RCC 7860 (cell line): ENCODE measurements at regions not wholly inside any gene's neighbourhood (a gene's known extent, or its start where the extent isn't known, plus 50 kb on each side); places are given as distances from the start of the nearest gene placed in this dataset.

Experiments
- DNase-seq: peaks from one replicate; pipeline ENCODE4 v3.0.0-alpha.2; 2015; ENCODE audit warnings: low spot score
- FAIRE-seq: peaks from 2 replicates; lab custom pipeline; 2012; peaks lifted over from hg19 to GRCh38; lab: Jason Lieb, UNC

DNA sequence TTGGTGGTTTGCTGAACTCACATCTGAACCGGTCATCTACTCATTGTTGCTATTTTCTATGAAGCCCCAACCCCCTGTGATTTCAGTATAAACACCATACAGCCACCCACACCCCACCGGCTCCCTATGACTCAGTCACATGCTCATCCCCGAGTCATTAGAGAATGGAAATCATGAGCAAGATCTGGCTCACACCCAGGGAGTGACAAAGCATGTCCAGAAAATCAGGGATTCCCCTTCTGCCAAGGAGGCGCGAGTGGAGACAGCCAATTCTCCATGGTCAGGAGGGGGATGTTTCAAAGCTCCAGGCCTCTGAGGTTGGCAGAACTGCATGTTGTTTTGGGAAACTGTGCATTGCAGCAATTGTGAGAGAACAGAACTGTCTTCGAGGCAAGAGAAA lies 657.5 kb upstream of the TBX3 start:
- FAIRE-seq (peak; percentile 95), DNase-seq (peak; percentile 95)

- FAIRE-seq: no peak
- no peak for DNase-seq
Measured at GRCh38 chr12:115338566-115339294, 654.8 kb upstream of the TBX3 start.

- peak; percentile 58 for FAIRE-seq
Measured at GRCh38 chr12:115337693-115338543, 653.9 kb upstream of the TBX3 start.

DNA sequence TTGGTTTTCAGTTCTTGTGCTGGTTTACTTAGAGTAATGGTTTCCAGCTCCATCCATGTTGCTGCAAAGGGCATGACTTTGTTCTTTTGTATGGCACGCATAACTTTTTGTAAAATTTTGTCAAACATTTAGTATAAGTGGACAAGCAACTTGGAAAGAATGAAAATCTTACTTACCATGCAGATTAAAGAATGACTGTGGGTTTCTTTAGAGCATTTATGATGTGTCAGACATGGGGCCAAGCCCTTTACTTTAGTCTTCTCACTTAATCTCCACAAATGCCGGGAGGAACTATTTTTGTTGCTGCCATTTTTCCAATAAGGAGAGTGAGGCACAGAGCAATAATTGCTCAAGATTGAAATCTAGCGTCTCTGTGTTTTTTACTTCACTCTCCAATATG lies 652.5 kb upstream of the TBX3 start:
- no peak for FAIRE-seq

More at GRCh38 chr12:115337693-115338543, 653.9 kb upstream of the TBX3 start:
- peak; percentile 68 for DNase-seq

DNA sequence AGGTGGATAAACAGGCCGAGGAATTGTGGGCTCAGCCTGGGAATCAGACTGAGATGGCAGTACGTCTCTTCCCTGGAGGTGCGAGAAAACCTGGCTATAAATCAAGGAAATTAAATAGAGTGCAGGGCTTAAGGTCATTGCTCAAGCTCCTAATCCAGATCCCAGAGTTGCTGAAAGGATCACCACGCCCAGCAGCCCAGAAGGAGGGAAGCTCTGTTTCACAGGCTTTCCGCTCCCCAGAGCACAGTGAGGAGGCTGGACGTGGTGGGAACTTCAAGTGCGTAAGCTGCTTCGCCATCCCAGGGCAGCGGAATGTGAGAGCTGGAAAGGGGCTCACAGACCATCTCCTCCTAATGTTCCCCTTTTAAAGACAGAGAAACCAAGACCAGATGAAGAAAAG lies 651.6 kb upstream of the TBX3 start:
- DNase-seq (no peak), FAIRE-seq (no peak)

More for the DNA sequence above, 652.5 kb upstream of the TBX3 start:
- DNase-seq: no peak

DNA sequence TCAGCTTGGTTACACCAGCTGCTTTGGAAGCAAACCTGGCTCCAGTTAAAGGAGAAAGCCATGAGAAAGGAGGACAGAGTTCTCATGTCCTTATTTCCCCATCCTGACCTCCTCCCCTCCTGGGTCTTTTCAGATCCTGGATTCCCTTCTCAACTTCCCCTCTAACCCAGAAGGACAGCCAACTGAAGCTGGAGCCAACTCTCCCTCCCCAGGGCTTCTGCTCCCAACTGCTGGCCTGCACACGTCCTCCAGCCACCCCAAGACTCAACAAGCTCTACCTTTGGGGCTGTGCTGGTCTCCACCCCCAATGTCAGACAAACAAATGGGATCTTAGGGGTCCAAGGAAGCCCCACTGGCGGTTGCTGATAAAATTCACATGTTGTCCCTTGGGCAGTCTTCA lies 651.1 kb upstream of the TBX3 start:
- FAIRE-seq: no peak
- DNase-seq: no peak

- DNase-seq: no peak
- FAIRE-seq: no peak
Measured at GRCh38 chr12:115332945-115333344, 649.0 kb upstream of the TBX3 start.

DNA sequence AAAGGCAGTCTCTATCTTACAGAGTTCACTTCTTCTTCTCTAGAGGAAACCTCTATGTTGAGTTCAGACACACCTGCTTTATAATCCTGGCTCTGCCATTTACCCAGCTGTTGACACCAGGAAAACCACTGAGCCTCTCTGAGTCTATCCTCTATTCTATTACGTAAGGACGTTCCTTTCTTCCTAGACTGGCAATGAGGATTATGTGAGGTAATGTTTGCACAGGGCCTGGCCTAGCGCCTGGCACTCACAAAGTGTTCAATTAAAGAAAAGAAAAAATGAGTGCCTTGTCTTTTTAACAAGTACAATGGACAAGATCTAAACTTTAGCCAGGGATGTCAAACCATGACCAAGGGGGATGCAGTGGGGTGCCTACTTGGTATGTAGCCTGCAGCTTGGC lies 641.9 kb upstream of the TBX3 start:
- DNase-seq: no peak
- no peak for FAIRE-seq

GRCh38 chr12:115324949-115325593 lies 641.1 kb upstream of the TBX3 start:
- DNase-seq (no peak), FAIRE-seq (no peak)

DNA sequence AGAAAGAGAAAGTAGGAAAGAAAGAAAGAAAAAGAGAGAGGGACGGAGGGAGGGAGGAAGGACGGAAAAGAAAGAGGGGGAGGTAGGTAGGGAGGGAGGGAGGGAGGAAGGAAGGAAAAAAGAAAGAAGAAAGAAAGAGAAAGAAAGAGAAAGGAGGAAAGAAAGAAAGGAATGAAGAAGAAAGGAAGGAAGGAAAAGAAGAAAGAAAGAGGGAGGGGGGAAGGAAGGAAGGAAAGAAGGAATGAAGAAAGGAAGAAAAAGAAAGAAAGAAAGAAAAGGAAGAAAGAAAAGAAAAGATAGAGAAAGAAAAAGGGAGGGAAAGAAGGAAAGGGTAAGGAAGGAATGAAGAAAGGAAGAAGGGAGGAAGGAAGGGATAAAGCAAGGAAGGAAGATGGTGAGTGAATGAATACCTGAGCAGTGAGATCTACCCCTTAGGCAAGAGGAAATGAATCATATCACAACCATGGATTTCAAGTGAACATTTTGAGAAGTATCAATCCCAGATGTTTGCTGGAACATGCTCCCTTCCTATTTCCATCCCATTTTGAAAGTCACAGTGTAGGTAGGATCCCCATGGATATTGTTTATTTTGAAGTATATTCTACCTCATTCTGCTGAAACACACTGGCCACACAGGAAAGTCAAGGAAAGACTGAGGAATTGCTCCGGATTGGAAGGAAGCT lies 639.4 kb upstream of the TBX3 start:
- DNase-seq (no peak), FAIRE-seq (no peak)

DNA sequence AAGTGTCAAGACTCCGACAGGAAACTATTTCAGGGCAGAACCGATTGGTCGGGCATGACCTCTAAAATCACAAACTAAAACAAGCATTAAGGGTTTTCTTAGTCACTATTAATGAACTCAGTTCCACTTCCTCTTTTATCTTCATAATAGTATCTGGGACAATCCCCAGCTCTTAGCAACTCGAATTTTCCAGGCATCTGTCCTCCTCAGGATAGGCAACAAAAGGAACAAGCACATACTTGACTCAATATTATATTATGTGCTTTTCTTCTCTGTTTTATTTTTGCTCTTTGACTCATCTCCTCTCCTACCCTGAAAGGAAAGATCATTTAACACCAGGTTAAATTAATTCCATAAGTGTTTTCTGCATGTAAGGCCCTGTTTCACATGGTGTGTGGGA lies 638.3 kb upstream of the TBX3 start:
- FAIRE-seq (no peak), DNase-seq (no peak)

DNA sequence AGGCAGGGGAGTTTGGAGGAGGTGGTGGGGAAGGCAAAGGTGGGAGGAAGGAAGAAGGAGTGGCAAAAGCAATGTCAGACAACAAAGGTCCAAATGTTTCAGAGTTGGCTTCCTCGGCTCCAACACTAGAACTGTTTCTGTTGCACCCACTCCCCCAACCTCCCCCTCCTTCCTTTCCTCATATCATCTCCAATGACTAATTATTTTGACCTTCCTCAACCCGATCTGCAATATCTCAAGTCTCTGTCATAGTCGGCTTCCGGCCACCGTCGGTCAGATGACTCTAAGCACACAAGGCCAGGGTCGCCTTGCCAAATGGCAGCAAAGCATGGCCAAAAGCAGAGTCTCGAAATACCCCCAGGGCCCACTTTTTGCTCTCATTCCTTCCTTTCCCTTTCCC lies 637.0 kb upstream of the TBX3 start:
- DNase-seq (no peak), FAIRE-seq (no peak)

DNA sequence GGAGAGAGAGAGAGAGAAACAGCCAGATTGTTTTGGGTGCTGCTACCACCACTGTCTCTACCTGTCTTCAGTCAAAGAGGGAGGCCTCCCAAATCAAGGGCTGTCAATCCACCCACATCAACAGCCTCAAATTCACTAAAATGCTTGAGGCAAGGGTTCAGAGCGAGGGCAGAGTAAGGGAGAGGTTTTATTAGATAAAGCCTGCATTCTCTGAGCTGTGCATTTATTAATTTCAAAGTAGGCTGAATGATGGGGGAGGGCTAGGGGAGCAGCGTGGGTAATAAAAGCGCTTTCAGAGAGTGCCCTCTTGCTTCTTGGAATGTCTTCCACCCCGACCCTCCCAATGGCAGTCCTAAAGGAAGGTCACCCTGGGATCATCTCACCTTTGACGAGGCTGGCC lies 636.5 kb upstream of the TBX3 start:
- DNase-seq: no peak
- no peak for FAIRE-seq

DNA sequence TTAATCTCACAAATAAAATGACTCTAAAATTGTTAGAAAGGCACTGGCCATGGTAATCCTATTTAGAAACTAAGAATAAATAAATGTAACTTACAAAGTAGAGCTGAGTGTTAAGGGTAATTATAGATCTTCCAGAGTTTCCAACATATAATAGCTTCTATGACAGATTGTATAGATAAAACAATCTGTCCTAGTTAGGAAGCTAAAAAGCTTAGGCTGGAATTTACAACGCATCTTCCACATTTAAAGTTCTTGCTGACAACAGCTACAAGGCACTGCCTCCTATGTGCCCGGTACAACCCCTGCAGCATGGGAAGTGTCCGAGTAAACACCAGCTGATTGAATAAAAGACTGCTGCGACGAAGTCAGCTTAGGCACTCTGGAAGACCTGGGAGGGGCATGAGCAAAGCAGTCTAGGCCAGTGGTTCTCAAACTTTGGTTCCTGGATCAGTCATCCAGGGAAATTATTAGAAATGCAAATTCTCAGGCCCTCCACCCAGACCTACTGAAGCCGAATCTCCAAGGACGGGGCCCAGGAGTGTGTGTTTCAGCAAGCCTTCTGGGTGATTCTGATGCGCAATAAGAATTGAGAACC lies 635.6 kb upstream of the TBX3 start:
- FAIRE-seq (no peak), DNase-seq (no peak)

GRCh38 chr12:115313929-115314328 lies 630.0 kb upstream of the TBX3 start:
- FAIRE-seq: no peak

GRCh38 chr12:115312901-115313300 lies 628.9 kb upstream of the TBX3 start:
- FAIRE-seq (no peak), DNase-seq (no peak)

More at GRCh38 chr12:115313929-115314328, 630.0 kb upstream of the TBX3 start:
- DNase-seq: peak; percentile 74

DNA sequence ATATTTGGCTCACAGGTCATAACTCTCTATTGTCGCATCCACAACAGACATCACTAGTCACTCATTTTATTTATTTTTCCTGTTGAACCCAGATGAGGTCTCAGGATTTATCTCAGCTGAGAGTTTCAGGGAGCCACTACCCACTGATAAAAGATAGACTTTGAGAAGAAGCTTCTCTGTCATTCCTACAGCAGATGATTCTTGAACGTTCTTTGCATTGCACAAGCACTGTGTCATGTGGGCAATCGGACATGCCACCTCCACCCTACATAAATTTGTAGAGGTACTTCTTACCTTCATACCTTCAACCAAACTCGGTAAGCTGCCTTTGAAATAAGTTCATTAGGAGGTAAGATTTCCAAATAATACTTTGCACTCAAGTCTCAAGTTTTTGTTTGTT lies 627.9 kb upstream of the TBX3 start:
- FAIRE-seq (no peak), DNase-seq (no peak)

- DNase-seq (no peak), FAIRE-seq (no peak)
Measured at GRCh38 chr12:115308918-115309317, 624.9 kb upstream of the TBX3 start.

DNA sequence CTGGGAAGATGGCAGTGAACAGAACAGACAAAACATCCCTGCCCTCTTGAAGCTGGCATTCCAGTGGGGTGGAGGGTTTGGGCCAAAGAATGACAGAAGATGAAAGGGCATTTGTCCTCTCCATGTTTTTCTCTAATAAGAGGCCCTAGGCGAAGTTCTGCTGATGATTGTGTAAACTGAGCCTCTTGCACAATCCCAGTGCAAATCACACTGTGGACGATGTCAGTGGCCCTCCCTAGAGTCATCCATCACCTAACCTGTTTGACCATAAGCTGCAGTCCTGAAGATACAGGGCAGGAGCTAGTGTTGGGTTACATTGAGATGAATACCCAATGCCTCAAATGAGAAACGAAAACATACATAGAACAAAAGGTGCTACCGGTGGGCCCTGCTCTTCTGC lies 622.4 kb upstream of the TBX3 start:
- DNase-seq (no peak), FAIRE-seq (no peak)

- FAIRE-seq (no peak), DNase-seq (no peak)
Measured at GRCh38 chr12:115305867-115306266, 621.9 kb upstream of the TBX3 start.

GRCh38 chr12:115305275-115305674 lies 621.3 kb upstream of the TBX3 start:
- FAIRE-seq: no peak

More at GRCh38 chr12:115305275-115305674, 621.3 kb upstream of the TBX3 start:
- DNase-seq: no peak
